ENCODE measurements at regions not wholly inside any gene's neighbourhood (a gene's known extent, or its start where the extent isn't known, plus 50 kb on each side); places are given as distances from the start of the nearest gene placed in this dataset.

DNA sequence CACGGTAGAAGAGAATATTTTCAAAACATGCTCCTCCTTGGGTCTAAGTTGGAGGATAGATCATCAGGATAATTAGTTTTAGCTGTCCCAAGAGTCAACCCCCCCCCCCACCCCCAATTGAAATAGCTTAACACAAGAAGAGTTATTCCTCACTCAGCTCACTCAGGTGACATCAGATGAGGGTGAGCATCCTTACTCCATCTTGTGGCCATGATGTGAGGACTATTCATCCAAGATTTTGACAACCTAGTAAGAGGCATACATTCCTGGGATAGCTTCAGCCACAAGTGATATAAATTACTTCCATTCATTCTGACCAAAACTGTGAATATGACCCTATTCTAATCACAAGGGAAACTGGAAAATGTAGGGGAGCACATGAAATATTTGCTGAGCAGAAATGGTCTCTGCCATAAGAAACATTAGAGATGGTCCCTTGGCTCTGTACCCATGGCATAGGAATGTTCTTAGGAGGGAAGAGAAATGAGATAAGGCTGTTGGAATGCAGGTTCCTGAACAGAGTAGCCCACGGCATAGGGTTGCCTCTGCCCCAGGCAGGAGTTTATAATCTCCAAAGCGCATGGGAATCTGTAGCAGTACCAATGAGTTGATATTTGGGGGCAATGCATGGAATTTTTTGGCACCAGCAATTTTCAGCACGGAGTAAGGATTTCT lies 257.2 kb downstream of the CYRIA start:
- no peak overlapping the region for H3K4ac ChIP-seq (replicated peaks; ENCODE audit: insufficient read length, low read depth, low read length)
- no peak for TF ChIP-seq SAP30 (IDR thresholded peaks at IDR 0.05; ENCODE audit: insufficient read depth, insufficient replicate concordance, low read length)
- TF ChIP-seq HDAC2 (IDR thresholded peaks at IDR 0.05; ENCODE audit: borderline replicate concordance in 1 of 2, low read depth in 2 of 2, low read length in 2 of 2): no peak
- peak in 1 of 2 experiments; percentile 10; a peak in 1 of 4 replicates for TF ChIP-seq RAD21 (IDR thresholded peaks at IDR 0.05 in 1 of 2, conservative IDR thresholded peaks at IDR 0.05 in 1 of 2; ENCODE audit: low read depth in 2 of 2, low read length in 2 of 2)
- no peak for TF ChIP-seq GABPA (IDR thresholded peaks at IDR 0.05; ENCODE audit: borderline replicate concordance, insufficient read depth, low read length)
- no peaks in the 10 kb centered on the region for H3K27me3 ChIP-seq (replicated peaks in 1 of 4; ENCODE audit: control insufficient read depth in 3 of 4, extremely low read depth in 1 of 4, insufficient read depth in 3 of 4, low read length in 3 of 4)
- peaks cover 4% of the 10 kb centered on the region; the same call in 1 of the 2 replicates for H3K23me2 ChIP-seq (ENCODE audit: low read depth, low read length)
- no peak overlapping the region for H2BK20ac ChIP-seq (ENCODE audit: low read length)
- no peaks in the 10 kb centered on the region; a peak in 1 of 7 replicates for H3K4me1 ChIP-seq (replicated peaks in 1 of 4; ENCODE audit: control insufficient read depth in 3 of 4, insufficient read depth in 4 of 4, low read length in 3 of 4)
- peaks cover 0 to 2% of the 10 kb centered on the region in 2 experiments for H4K20me1 ChIP-seq (replicated peaks in 1 of 2; ENCODE audit: control insufficient read depth in 1 of 2, insufficient read depth in 2 of 2, low read length in 2 of 2)
- H3K9me3 ChIP-seq (ENCODE audit: insufficient read depth in 2 of 2, low read depth in 1 of 2, low read length in 1 of 2): no peaks in the 10 kb centered on the region
- H3K79me1 ChIP-seq (ENCODE audit: low read depth, low read length): no peaks in the 10 kb centered on the region
- FAIRE-seq (no peak), DNase-seq (ENCODE audit: low read depth in 1 of 2, low spot score in 2 of 2) (no peak)
- no peak overlapping the region for H2BK12ac ChIP-seq (ENCODE audit: low read depth, low read length)
- H3K14ac ChIP-seq (ENCODE audit: insufficient read length): no peak overlapping the region
- no peak overlapping the region for H4K8ac ChIP-seq (ENCODE audit: extremely low read depth, insufficient read depth, low read length)
- H2BK120ac ChIP-seq (replicated peaks; ENCODE audit: low read depth, low read length): no peak overlapping the region
- no peak overlapping the region for H3K18ac ChIP-seq (ENCODE audit: extremely low read depth, low read length)
- ChIA-PET CTCF (ENCODE audit: partially characterized antibody) (interaction anchor here (1.7 kb wide), 1 partner anchor 10 kb away, joined by 3 read pairs; no protein-coding TSS in a partner anchor), POLR2A (ENCODE audit: partially characterized antibody) (no interaction called here)
- 90% methylated on average over 4 of the region's 4 CpGs; no CpG with 5 or more reads in 1 of the 2 experiments for WGBS, 2 experiments (ENCODE audit: extremely low coverage in 1 of 2, insufficient coverage in 1 of 2, insufficient read length in 1 of 2, insufficient replicate concordance in 2 of 2, low coverage in 1 of 2, low lambda C conversion rate in 2 of 2, missing lambda C conversion rate in 1 of 2)
- H3K27ac ChIP-seq (ENCODE audit: low read depth, low read length): no peak overlapping the region
- no peak overlapping the region for H3K4me2 ChIP-seq (ENCODE audit: insufficient read depth in 1 of 2, low read depth in 2 of 2, low read length in 2 of 2)
- no peak overlapping the region for H3K4me3 ChIP-seq (ENCODE audit: extremely low read depth in 1 of 4, insufficient read depth in 2 of 4, low read depth in 3 of 4, low read length in 4 of 4)
- H3K56ac ChIP-seq (replicated peaks; ENCODE audit: insufficient read length, low read depth, low read length): no peak overlapping the region
- no peak overlapping the region for H2BK15ac ChIP-seq (ENCODE audit: low read length)
- no peaks in the 10 kb centered on the region for H3K36me3 ChIP-seq (ENCODE audit: control insufficient read depth in 2 of 4, insufficient read depth in 4 of 4, low read length in 3 of 4)
- H4K5ac ChIP-seq (ENCODE audit: insufficient read length, low read depth, low read length): no peak overlapping the region
- no peak overlapping the region for H2AK5ac ChIP-seq (ENCODE audit: low read depth, low read length)
- H2AFZ ChIP-seq (ENCODE audit: low read length): no peak overlapping the region
- no peak overlapping the region for H3K9ac ChIP-seq (replicated peaks in 1 of 4; ENCODE audit: extremely low read depth in 1 of 4, low read depth in 3 of 4, low read length in 3 of 4)
- H3K23ac ChIP-seq (ENCODE audit: insufficient read length): no peak overlapping the region
- no peaks in the 10 kb centered on the region for H3K79me2 ChIP-seq (ENCODE audit: control insufficient read depth in 1 of 2, insufficient read depth in 2 of 2, low read length in 2 of 2)
- no peak overlapping the region for H4K91ac ChIP-seq (replicated peaks; ENCODE audit: insufficient read length, low read length)
- no peak overlapping the region for H2BK5ac ChIP-seq (ENCODE audit: low read depth, low read length)

Measured in H1 (cell line).